ENCODE measurements at regions not wholly inside any gene's neighbourhood (a gene's known extent, or its start where the extent isn't known, plus 50 kb on each side); places are given as distances from the start of the nearest gene placed in this dataset.

GRCh38 chr15:37806808-37807207 is 127.6 kb upstream of the TMCO5A start:
- DNase-seq (ENCODE audit: low spot score in 2 of 2) = no peak
- intact Hi-C loops (cut with DNase I; ENCODE audit: low total_unique reads) = no loop called here

GRCh38 chr15:37810381-37810780 is 124.1 kb upstream of the TMCO5A start:
- H3K4me3 ChIP-seq (ENCODE audit: low read depth, poor library complexity, severe bottlenecking) = no peak overlapping the region
- intact Hi-C loops (cut with DNase I; ENCODE audit: low total_unique reads) = no loop called here
- no peak for DNase-seq (ENCODE audit: low spot score in 2 of 2)
- TF ChIP-seq CTCF (IDR thresholded peaks at IDR 0.05) (no peak), POLR2A (IDR thresholded peaks at IDR 0.05) (no peak)

More at GRCh38 chr15:37806808-37807207, 127.6 kb upstream of the TMCO5A start:
- H3K4me3 ChIP-seq (ENCODE audit: low read depth, poor library complexity, severe bottlenecking) = no peak overlapping the region
- WGBS, 2 donors = 74 to 88% methylated on average over 1 of the region's 1 CpG
- TF ChIP-seq POLR2A (IDR thresholded peaks at IDR 0.05) = no peak
- no peak for TF ChIP-seq CTCF (IDR thresholded peaks at IDR 0.05)

DNA sequence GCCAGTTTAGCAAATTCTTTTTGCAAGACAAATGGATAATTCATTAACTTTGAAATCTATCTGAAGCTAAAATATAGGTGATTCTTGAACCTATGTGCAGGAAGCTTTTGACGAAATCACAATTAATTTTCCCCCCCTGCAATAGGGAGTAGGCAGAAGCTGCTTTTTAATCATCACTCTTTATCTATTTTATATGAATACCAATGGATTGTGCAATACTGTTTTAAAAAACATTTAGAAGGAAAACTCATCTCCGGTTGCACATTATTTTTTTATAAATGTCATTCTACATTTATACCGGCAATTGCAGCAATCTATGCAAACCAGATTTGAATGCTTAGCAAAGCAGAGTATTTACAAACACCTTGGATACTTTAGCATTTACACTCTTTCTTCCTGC is 121.1 kb upstream of the TMCO5A start:
- no peak for DNase-seq (ENCODE audit: low spot score in 2 of 2)
- 73 to 82% methylated on average over 3 of the region's 3 CpGs for WGBS, 2 donors
- intact Hi-C loops (cut with DNase I; ENCODE audit: low total_unique reads) = no loop called here
- TF ChIP-seq CTCF (IDR thresholded peaks at IDR 0.05) (no peak), POLR2A (IDR thresholded peaks at IDR 0.05) (no peak)
- no peak overlapping the region for H3K4me3 ChIP-seq (ENCODE audit: low read depth, poor library complexity, severe bottlenecking)

- no peak for TF ChIP-seq POLR2A (IDR thresholded peaks at IDR 0.05)
- TF ChIP-seq CTCF (IDR thresholded peaks at IDR 0.05) = no peak
- 83 to 85% methylated on average over 5 of the region's 5 CpGs for WGBS, 2 donors
- intact Hi-C loops (cut with DNase I; ENCODE audit: low total_unique reads) = no loop called here
- no peak overlapping the region for H3K4me3 ChIP-seq (ENCODE audit: low read depth, poor library complexity, severe bottlenecking)
- no peak for DNase-seq (ENCODE audit: low spot score in 2 of 2)
Measured at GRCh38 chr15:37814847-37815515, 119.5 kb upstream of the TMCO5A start.

DNA sequence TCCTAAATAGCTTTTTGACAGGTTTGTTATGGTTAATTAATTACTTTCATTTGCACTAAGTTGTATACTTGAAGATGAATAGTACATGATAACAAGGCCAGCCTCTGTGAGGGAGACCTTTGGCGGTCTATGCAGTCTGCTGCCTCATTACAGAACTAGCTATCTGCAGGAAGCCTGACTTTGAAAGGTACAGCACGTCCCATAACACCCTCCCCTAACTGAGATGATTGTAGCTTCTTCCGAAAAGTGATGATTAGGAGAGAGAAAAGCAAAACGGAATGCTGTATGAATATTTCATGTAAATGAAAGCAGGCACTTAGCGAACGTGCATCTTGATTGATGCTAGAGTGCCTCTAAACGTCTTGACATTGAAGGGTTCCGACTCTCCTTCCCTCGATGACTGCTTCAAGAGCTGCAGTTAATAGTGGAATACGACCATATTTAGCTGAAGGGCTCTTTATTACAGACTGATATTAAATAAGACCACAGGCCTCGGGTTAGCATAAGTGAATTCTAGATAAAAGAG is 116.2 kb upstream of the TMCO5A start:
- no peak for TF ChIP-seq CTCF (IDR thresholded peaks at IDR 0.05)
- TF ChIP-seq POLR2A (IDR thresholded peaks at IDR 0.05) = no peak
- intact Hi-C loops (cut with DNase I; ENCODE audit: low total_unique reads) = no loop called here
- H3K4me3 ChIP-seq (ENCODE audit: low read depth, poor library complexity, severe bottlenecking) = no peak overlapping the region
- 83 to 85% methylated on average over 11 of the region's 11 CpGs for WGBS, 2 donors
- DNase-seq (ENCODE audit: low spot score in 2 of 2) = no peak

- TF ChIP-seq CTCF (IDR thresholded peaks at IDR 0.05) (no peak), POLR2A (IDR thresholded peaks at IDR 0.05) (no peak)
- no peak for DNase-seq (ENCODE audit: low spot score in 2 of 2)
- intact Hi-C loops (cut with DNase I; ENCODE audit: low total_unique reads) = no loop called here
- H3K4me3 ChIP-seq (ENCODE audit: low read depth, poor library complexity, severe bottlenecking) = no peak overlapping the region
- 83 to 92% methylated on average over 1 of the region's 1 CpG for WGBS, 2 donors
Measured at GRCh38 chr15:37819191-37819590, 115.2 kb upstream of the TMCO5A start.

All from lower leg skin (tissue), 4 donors.